Right lobe of liver (tissue), 6 donors: ENCODE measurements at regions not wholly inside any gene's neighbourhood (a gene's known extent, or its start where the extent isn't known, plus 50 kb on each side); places are given as distances from the start of the nearest gene placed in this dataset.

Source experiments
- ATAC-seq, 4 donors: fragments of 200-7000 bp; cut with Tn5 transposase; one replicate each; pipeline ENCODE4 v1.9.1; 2020; ENCODE audit warnings: mild to moderate bottlenecking in 4 of 4, moderate library complexity in 4 of 4
- DNase-seq, 3 donors: peaks; one replicate each; pipeline ENCODE4 v3.0.0-alpha.2; 2020
- H3K27ac ChIP-seq, 3 donors: fragments of 200-600 bp; one replicate each; pipeline ENCODE4 v1.8.0; 2022
- H3K27me3 ChIP-seq, 2 donors: fragments of 200-600 bp; one replicate each; pipeline ENCODE4 v1.8.0; 2022
- H3K36me3 ChIP-seq, 4 donors: fragments of 200-600 bp; sonication (generic) in 1 of 4; one replicate each; pipeline versions ENCODE4 v1.5.1 to v1.8.0; 2017 to 2022; ENCODE audit warnings: control low read depth in 1 of 4
- H3K4me1 ChIP-seq, 4 donors: fragments of 200-600 bp; sonication (generic) in 1 of 4; one replicate each; pipeline versions ENCODE4 v1.5.1 to v1.8.0; 2017 to 2022; ENCODE audit warnings: control low read depth in 1 of 4
- H3K4me3 ChIP-seq, 3 donors: fragments of 200-600 bp; one replicate each; pipeline ENCODE4 v1.8.0; 2022
- H3K9me3 ChIP-seq, 4 donors: fragments of 200-600 bp; sonication (generic) in 1 of 4; one replicate each; pipeline versions ENCODE4 v1.5.1 to v1.8.0; 2017 to 2022; ENCODE audit warnings: control low read depth in 1 of 4
- CTCF ChIP-seq, 4 donors: fragments of 200-600 bp in 3 of 4; fragments of 450-650 bp in 1 of 4; IDR thresholded peaks; one replicate each; pipeline versions ENCODE4 v1.5.1 to v1.8.0; 2016 to 2022; ENCODE audit warnings: antibody characterized with exemption in 4 of 4, mild to moderate bottlenecking in 2 of 4
- POLR2A ChIP-seq: fragments of 450-650 bp; IDR thresholded peaks from one replicate; pipeline ENCODE4 v1.6.1; 2017; ENCODE audit warnings: antibody characterized with exemption, mild to moderate bottlenecking
- WGBS: methylation state at CpG from one replicate; pipeline ENCODE4 v1.1.6; 2018; ENCODE audit warnings: low coverage, low lambda C conversion rate; ENCODE audit not compliant: insufficient coverage; ENCODE audit errors: missing lambda C conversion rate; 5-methylcytosine and 5-hydroxymethylcytosine counted together
- intact Hi-C, 2 donors: fragments of 100-400 bp; cut with DNase I; formaldehyde crosslinking; loops; one replicate each; pipeline versions ENCODE4 v1.11.2 to v1.14.1; 2022
- donor health status: DM: no; HTN: yes; CAD: no.
- donor health status: DM: no; HTN: no; CAD: no.
- donor health status: DM: no; HTN: no; CAD: no.
- donor health status: DM: no; HTN: yes; CAD: no.
- donor health status: DM: no; HTN: yes; CAD: no.

GRCh38 chr2:219727771-219728429, 100.5 kb downstream of the SLC4A3 start:
- DNase-seq (no peak), ATAC-seq (no peak)
- Histone ChIP-seq H3K27ac (no peak overlapping the region), H3K4me1 (no peaks in the 10 kb centered on the region), H3K27me3 (no peaks in the 10 kb centered on the region), H3K36me3 (no peaks in the 10 kb centered on the region), H3K9me3 (no peaks in the 10 kb centered on the region), H3K4me3 (no peak overlapping the region)
- TF ChIP-seq CTCF (IDR thresholded peaks at IDR 0.05): no peak
- no peak for TF ChIP-seq POLR2A
- intact Hi-C loops: no loop called here
- 46% methylated on average over 8 of the region's 8 CpGs for WGBS

- no peaks in the 10 kb centered on the region for H3K9me3 ChIP-seq
- no peak overlapping the region for H3K4me3 ChIP-seq
- H3K27me3 ChIP-seq: no peaks in the 10 kb centered on the region
- 27% methylated on average over 9 of the region's 9 CpGs for WGBS
- intact Hi-C loops: no loop called here
- H3K4me1 ChIP-seq: no peaks in the 10 kb centered on the region
- ATAC-seq: no peak
- TF ChIP-seq POLR2A (no peak), CTCF (IDR thresholded peaks at IDR 0.05) (no peak)
- no peak overlapping the region for H3K27ac ChIP-seq
- no peak for DNase-seq
- no peaks in the 10 kb centered on the region for H3K36me3 ChIP-seq
Measured at GRCh38 chr2:219728991-219729487, 101.6 kb downstream of the SLC4A3 start.

GRCh38 chr2:219731173-219731572, 103.7 kb downstream of the SLC4A3 start:
- intact Hi-C loops: no loop called here

GRCh38 chr2:219733106-219733505, 105.7 kb downstream of the SLC4A3 start:
- 40% methylated on average over 2 of the region's 2 CpGs for WGBS
- H3K27me3 ChIP-seq: no peaks in the 10 kb centered on the region
- no peak for ATAC-seq
- H3K27ac ChIP-seq: no peak overlapping the region
- intact Hi-C loops: no loop called here
- no peaks in the 10 kb centered on the region for H3K9me3 ChIP-seq
- TF ChIP-seq POLR2A (no peak), CTCF (IDR thresholded peaks at IDR 0.05) (no peak)
- no peaks in the 10 kb centered on the region for H3K4me1 ChIP-seq
- DNase-seq: no peak
- no peak overlapping the region for H3K4me3 ChIP-seq
- no peaks in the 10 kb centered on the region for H3K36me3 ChIP-seq

More at GRCh38 chr2:219731173-219731572, 103.7 kb downstream of the SLC4A3 start:
- H3K9me3 ChIP-seq: no peaks in the 10 kb centered on the region
- 61% methylated on average over 3 of the region's 3 CpGs for WGBS
- no peaks in the 10 kb centered on the region for H3K36me3 ChIP-seq
- DNase-seq: no peak
- no peak overlapping the region for H3K4me3 ChIP-seq
- H3K27ac ChIP-seq: no peak overlapping the region
- TF ChIP-seq POLR2A: no peak
- TF ChIP-seq CTCF (IDR thresholded peaks at IDR 0.05): no peak
- no peaks in the 10 kb centered on the region for H3K4me1 ChIP-seq
- ATAC-seq: no peak
- no peaks in the 10 kb centered on the region for H3K27me3 ChIP-seq
